ENCODE measurements at regions not wholly inside any gene's neighbourhood (a gene's known extent, or its start where the extent isn't known, plus 50 kb on each side); places are given as distances from the start of the nearest gene placed in this dataset.

Small RNA genes lying in the stretch of these regions (small RNA-seq; reads per million reads assigned to genes)
- gene RN7SKP129 (0 reads per million in 2 experiments), gene RNU6-956P (0 reads per million in 2 experiments)
